Inflammatory macrophage treated with lipopolysaccharide for 1 hour (primary cell): ENCODE measurements at regions not wholly inside any gene's neighbourhood (a gene's known extent, or its start where the extent isn't known, plus 50 kb on each side); places are given as distances from the start of the nearest gene placed in this dataset.
"Not testable (repeated sequence)": the region's sequence is repeated elsewhere in the genome, so short reads cannot be mapped to it uniquely, and the experiment has no call there.

Source experiments
- DNase-seq, 2 donors: peaks; one replicate each; pipeline ENCODE4 v3.0.0-alpha.2; 2020 to 2022

DNA sequence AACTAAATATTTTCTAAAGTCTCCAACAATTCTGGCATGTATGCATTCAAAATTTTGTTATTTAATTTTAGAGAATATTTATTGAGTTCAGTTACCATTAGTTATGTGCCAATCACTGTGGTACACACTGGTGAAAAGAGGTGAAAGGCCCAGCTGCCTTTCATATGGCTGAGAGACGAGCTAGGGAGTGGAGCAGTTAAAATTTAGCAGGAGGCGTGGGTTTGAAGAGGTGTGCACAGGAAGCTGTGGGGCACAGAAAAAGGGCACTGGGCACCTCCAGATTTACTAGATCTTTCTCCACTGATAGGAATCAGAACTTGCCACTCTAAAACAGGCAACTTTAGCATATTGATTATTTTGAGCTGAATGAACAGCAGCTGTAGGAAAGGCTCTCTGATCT lies 347.1 kb downstream of the CD83 start:
- DNase-seq, result no peak

DNA sequence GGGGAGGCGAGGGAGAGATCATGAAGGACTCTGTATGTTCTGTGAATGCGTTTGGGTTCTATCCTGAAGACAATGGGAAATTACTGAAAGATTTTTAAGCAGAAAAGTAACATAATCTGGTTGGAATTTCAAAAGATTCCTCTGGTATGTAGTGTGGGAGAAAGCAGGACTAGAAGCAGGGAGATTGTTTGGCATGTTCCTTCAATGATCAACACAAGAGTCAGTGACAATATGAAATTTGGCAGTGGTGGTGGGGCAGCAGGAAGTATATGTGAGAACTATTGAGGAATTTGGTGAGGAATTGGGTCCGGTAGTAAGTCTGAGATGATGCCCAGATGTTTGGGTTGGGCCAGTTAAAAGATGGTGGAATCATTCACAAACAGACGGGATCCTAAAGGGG lies 348.7 kb downstream of the CD83 start:
- no peak for DNase-seq

DNA sequence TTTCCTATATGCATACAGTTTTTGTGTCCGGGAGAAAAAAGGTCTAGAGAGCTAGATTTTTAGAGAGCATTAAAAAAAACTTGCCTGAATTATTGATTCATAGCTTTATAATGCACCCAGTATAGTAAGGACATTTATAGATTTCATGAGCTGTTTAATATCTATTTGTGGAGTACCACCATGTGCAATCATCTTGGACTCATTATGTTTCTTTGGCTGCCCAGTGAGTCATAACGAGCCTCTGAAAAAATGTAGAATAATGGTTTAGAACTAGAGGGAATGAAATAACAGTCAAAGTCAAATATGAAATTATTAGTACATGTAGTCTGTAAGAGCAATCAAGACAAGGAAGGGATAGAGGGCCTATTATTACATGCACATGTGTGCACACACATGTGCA lies 350.0 kb downstream of the CD83 start:
- no peak for DNase-seq

DNA sequence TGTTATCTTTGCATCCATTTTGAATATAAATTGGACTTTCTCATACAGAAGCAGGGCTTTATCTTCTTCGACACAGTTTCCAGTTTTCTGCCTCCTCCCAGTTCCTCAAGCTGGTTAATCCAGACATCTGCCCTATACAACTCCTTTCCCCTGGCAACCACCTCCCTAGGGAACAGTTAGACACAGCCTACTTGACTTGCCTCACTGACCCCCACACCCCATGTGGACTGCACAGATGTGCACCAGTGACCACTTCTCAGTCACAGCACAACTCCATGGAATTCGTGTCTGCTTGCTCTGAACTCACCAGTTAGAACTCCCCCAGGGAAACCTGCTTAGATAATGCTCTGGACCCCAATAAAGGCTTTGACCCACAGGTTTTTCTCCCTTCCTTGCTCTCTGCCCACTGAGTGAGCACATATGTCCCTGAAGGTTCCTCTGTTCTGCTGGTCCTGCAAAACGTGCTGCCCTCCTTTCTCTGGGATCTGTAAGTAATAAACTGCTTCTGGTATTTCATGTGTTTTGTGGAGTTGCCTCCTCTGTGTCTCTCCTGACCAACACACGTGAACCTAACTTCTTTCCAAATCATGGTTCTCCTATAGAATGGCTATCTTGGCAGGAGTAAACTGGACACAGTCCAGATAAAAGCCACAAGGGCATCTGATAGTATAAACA lies 351.2 kb downstream of the CD83 start:
- no peak for DNase-seq

- DNase-seq, result no peak
Measured at GRCh38 chr6:14470101-14470500, 352.5 kb downstream of the CD83 start.

DNA sequence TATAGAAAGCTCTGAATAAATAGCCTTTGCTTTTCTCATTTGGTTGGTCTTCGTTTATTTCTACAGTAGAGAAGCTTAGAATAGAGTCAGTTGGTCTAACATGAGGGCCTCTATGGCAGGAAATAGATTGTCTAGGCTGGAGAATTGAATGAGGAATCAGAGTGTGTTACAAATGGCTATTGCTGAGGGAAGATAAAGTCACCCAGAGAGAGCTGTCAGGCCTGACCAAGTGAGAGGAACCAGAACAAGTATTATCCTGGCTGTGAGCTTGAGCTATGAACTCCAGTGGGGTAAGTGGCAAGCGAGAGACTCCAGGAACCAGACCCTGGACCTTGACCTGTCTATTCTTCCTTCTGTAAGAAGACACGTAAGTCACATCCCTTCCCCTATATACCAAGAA lies 353.1 kb downstream of the CD83 start:
- no peak for DNase-seq

GRCh38 chr6:14472255-14472985 lies 354.8 kb downstream of the CD83 start:
- no peak for DNase-seq

GRCh38 chr6:14472986-14473337 lies 355.4 kb downstream of the CD83 start:
- DNase-seq, result no peak

DNA sequence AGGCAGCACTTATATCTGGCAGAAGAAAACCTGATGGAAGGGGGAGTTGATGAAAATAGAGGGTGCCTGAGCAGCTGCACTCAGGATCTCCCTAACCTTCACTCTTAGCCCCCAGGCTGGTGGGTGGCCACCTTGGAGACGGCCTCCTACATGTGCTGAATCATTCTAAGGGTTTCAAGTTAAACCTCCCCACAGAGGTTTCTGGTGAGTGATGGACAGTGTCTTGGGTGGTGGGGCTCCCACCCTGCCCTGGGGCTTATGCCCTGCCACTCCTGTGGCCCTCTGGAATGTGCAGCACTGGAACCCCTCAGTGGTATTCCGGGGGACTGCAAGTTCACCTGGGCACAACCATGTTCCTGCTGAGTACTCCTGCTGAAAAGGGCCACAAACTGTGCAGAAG lies 357.2 kb downstream of the CD83 start:
- no peak for DNase-seq

GRCh38 chr6:14475306-14475705 lies 357.7 kb downstream of the CD83 start:
- DNase-seq, result no peak

GRCh38 chr6:14476793-14477531 lies 359.4 kb downstream of the CD83 start:
- DNase-seq, result no peak

DNA sequence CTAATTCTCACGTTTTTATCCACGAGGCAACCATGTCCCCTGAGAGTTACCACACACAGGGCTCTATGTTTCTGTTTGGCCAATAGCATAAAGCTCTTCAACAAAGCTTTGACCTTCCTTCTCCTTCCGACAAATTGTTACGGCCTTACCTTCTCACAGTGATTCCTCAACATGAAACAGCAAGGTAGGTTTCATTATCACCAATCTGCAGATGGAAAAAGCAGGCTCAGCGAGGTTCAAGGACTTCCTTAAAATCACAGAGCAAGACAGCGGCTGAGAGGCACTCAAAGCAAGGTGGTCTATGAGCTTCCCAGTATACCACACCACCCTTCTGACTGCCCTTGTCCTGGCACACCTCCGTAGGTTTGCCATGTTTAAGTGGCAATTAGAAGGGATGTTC lies 360.0 kb downstream of the CD83 start:
- no peak for DNase-seq

DNA sequence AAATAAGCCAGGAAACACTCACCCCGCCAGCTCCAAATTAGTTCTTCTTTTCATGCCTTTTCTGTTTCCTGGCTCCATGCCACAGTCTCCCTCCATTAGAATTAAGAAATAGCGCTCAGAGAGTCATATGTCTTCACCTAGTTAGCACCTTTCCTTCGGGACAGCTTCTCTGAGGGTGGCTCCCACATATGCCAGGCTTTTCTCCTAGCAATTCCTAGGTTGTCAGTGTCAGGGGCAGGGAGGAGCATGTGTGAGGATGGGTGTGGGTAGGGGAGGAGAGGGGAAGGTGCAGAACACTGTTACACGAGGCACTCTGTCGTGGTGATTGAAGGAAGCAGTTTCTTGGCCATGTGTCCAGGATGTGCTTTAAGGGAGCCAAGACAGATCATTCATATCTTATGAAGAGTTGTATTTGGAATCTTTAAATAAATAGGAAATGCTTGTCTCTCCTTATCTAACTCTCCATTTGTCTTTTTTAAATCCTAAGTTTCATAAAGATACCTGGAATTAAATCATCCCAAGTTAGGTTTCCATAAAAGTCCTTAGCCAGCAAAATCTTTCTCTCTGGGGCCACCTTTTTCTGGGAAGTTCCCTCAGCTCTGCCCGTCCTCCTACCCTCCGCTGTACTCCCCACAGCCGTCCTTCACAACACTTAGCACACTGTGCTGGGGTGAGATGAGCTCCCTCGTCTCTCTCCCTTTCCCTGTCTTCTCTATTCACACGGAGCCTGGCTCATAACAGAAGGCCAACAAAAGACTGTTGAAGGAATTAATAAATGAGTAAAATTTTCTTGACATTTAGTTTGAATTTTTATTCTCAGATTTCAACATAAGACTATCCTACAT lies 361.0 kb downstream of the CD83 start:
- peak in 1 of 2 donors; percentile 54 for DNase-seq

DNA sequence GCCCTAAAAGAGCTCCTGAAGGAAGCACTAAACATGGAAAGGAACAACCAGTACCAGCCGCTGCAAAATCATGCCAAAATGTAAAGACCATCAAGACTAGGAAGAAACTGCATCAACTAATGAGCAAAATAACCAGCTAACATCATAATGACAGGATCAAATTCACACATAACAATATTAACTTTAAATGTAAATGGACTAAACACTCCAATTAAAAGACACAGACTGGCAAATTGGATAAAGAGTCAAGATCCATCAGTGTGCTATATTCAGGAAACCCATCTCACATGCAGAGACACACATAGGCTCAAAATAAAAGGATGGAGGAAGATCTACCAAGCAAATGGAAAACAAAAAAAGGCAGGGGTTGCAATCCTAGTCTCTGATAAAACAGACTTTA lies 364.4 kb downstream of the CD83 start:
- not testable (repeated sequence) for DNase-seq

DNA sequence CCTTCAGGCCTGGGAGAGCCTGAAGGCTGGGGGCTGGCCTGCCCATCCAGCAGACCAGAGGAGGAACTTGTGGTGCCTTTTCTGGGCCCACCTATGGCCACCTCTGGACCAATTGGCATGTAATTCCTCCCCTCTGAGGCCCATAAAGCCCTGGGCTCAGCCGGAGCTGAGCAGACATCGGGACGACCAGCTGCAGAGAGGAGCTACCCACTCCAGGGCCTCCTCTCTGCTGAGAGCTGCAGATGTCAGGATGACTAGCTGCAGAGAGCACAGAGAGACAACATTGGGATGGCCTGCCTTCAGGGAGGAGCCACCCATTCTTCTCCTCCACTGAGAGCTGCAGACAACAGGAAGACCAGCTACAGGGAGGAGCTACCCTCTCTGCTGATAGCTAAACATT lies 370.1 kb downstream of the CD83 start:
- DNase-seq, result no peak

GRCh38 chr6:14488180-14488579 lies 370.6 kb downstream of the CD83 start:
- DNase-seq, result no peak

- no peak for DNase-seq
Measured at GRCh38 chr6:14489445-14489844, 371.9 kb downstream of the CD83 start.

DNA sequence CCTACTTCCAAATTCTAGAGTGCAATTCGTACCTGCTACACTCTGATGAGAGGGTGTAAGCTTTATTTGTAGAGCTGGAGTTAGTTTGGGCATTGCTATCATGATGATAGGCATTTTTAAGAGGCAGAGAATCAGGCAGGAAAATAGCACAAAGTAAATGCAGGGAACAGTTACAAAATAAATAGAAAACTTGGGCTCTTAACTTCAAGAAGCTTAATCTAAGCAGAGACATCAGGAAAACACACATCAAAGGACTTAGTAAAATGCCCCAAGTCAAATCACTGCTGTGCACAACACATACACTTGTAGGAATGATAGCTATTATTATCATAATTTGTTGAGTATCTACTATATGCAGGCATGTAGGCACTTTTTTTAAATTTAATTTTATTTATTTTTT lies 381.2 kb downstream of the CD83 start:
- no peak for DNase-seq

GRCh38 chr6:14499309-14499708 lies 381.7 kb downstream of the CD83 start:
- DNase-seq, result no peak

DNA sequence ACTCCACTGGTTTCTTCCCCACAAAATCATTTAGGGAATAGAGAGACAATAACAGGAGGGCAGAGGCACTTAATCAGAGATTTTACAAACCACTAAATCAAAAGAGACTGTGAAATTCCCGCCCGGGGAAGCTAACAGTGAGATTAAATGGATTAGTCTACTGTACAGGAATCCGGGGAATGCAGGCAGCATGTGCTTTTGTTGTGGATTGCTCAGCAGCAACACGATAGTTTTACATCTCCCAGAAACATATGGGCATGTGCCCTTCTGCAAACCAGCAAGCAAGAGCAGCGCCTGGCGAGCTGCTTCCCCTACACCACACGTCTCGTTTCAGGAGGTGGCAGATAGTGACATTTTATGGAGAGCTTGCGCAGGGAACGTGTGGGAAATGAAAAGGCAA lies 382.3 kb downstream of the CD83 start:
- DNase-seq, result no peak

GRCh38 chr6:14500809-14501208 lies 383.2 kb downstream of the CD83 start:
- no peak for DNase-seq

DNA sequence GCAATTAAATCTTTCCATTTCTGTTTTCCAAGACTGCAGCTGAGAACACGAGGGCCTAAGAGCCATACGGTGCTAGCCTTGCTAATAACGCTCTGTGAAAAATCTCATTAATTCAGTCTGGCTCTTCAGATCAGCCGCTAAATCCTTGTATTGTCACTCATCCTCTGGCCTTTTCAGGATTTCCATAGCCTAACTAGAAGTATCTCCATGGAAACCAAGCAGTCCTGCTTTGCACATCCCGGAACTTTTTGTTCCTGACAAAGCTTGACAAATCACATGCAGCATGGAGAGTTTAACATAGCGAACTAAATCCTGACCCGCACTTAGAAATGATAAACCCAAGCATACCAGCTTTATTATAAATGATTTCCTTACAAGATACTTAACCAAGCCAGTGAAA lies 383.7 kb downstream of the CD83 start:
- no peak for DNase-seq

- no peak for DNase-seq
Measured at GRCh38 chr6:14501914-14502313, 384.3 kb downstream of the CD83 start.
